Kasumi-1 (cell line): ENCODE measurements at regions not wholly inside any gene's neighbourhood (a gene's known extent, or its start where the extent isn't known, plus 50 kb on each side); places are given as distances from the start of the nearest gene placed in this dataset.
A peak's percentile ranks its signal among the peaks of the same experiment; 100 is the strongest.
"Not testable (repeated sequence)": the region's sequence is repeated elsewhere in the genome, so short reads cannot be mapped to it uniquely, and the experiment has no call there.

ENCODE experiments used
- DNase-seq, 2 experiments: peaks; one replicate each; lab custom pipeline; 2025; lab: John Stamatoyannopoulos, UW

DNA sequence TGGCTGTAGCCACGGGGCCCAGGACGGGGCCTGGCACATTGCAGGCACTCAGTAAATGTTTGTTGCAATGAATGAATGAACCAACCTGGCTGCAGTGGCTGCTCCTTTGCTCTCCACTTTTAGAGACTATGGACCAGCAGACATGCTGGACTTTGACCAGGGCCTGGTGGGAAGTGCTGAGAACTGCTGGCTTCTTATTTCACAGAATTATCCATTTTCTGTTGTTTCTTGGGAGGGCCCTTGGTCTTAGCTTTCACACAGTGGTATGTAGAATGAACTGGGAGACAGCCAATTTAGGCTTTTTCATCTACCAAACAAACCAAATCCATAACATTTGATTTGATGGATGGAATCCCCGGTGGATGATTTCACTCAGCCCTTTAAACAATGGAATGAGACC lies 78.0 kb upstream of the LHFPL2 start:
- DNase-seq = no peak

DNA sequence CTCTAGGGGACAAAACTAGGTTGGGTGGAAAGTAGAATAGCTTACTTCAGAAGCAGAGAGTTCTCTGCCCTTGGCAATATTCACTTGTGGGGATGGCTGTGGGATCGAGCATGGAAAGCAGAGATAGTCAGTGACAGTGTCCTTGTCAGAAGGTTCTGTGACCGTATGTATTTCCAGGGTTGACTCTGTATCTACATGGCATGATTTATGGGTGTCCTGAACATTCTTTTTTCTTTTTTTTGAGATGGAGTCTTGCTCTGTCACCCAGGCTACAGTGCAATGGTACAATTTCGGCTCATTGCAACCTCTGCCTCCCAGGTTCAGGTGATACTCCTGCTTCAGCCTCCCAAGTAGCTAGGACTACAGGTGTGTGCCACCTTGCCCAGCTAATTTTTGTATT lies 77.4 kb upstream of the LHFPL2 start:
- DNase-seq = no peak

DNA sequence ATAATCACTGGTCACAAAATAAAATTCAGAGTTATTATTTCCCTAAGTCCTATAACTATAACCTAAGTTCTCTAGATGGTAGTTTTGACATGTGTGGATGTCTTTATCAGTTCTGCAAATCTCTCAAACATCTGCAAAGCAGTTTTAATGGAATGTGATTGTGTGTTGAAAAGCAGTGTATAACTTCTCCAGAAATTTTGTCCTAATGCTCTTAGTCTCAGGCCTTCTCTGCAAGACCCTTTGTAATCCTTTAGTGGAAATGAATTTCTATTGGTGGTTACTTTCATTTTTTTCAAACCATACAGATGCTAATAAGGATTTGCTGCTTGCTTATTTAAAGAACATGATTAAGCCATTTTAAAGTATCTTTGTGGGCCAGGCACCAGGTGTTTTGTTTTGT lies 75.5 kb upstream of the LHFPL2 start:
- no peak for DNase-seq

DNA sequence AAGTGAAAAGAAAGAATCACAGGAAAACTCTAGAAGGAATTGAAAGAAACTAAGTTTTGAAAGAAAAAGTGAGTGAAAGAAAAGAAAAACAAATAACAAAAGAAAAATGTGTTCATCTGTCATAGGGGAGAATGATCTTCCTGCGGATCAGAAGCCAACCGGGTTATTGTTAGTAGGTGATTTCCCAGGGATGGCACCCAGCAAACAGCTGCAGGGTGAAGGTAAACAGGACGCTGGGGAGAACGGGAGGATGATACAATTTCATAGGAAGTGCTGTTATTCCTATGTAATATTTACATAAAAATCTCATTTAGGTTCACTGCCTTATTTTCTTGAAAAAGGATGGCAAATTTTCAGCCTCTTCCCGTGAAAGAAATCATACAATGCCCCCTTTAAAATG lies 72.4 kb upstream of the LHFPL2 start:
- no peak for DNase-seq

DNA sequence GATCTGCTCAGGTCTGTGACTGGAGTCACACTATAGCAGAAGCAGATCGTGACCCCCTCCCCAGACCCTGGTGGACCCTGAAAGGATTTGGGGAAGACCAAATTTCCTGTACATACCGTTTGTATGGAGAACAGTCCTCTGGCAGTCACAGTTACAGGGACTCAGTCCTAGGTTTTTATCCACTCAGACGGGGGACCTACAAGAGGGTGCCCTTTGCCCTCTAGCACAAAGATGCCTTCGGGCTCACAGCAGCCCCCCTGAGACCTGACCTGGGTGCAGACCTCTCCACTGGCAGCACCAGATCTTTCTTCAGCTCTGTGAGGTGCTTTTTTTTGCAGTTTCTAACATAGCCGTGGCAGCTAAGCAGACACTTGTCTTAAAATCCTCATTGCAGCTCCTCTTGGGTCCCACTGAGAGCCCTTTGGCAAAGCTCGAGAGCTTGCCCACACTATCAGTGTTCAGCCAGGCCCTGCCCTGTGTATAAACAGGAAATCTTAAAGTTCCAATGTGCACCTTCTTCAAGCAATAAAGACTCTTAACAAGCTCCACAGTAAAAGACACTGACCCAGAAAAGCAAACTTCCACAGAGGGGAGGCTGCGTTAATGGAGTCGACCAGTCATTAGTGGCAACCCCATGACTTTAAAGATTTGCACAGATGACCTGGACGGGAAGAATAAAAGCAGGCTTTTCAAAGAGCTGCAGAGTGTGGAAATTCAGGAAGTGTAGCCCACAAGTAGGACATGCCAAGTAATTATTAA lies 71.8 kb upstream of the LHFPL2 start:
- DNase-seq = no peak

DNA sequence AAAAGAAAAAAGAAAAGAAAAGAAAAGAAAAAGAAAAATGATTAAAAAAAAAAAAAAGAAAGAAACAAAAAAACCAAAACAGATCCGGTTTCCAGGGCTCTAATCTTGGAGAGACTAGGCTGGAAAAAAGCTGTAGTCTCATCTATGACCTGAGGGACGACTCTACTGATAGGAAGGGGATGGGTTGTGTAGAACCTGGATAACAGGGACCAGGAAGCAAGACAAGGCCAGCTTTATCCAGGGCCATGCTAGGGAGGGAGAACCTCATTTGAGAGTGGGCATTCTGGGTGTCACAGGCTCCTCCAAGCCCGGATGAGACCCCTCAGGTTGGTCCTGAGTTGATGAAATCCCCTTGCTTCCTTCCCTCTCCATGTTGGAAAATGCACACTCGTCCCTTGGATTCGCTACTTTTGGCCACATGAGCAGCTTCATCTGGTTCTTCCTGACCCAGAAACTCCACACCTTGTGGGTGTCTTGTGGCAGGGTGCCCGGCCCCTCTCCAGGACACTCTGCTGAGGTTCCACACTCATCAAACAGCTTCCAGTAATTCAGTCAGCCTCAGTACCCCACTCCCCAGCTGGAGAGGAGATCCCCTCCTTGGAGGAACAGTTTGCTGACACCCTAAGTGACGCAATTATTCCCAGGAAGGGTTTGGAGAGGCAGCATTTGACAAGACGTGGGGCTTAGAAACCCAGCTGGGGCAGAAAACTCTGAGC lies 71.1 kb upstream of the LHFPL2 start:
- no peak for DNase-seq

DNA sequence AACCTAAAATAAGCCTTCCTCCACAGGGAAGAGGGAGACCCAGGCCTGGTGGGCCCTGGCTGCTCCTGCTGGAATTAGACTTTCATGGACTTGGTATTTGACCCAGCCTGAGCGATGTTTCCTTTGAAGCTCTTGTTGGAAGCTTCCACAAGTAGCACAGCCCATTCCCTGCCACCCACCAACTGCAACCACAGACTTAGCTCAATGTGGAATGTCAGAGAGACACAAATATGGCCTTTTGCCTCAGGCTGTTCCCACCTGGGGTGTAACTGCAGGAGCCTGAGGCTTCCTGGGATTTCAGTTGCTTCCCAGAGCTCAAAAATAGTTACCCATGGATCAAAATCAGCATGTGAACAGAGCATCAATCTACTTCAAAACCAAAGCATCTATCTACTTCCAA lies 70.3 kb upstream of the LHFPL2 start:
- DNase-seq = no peak

DNA sequence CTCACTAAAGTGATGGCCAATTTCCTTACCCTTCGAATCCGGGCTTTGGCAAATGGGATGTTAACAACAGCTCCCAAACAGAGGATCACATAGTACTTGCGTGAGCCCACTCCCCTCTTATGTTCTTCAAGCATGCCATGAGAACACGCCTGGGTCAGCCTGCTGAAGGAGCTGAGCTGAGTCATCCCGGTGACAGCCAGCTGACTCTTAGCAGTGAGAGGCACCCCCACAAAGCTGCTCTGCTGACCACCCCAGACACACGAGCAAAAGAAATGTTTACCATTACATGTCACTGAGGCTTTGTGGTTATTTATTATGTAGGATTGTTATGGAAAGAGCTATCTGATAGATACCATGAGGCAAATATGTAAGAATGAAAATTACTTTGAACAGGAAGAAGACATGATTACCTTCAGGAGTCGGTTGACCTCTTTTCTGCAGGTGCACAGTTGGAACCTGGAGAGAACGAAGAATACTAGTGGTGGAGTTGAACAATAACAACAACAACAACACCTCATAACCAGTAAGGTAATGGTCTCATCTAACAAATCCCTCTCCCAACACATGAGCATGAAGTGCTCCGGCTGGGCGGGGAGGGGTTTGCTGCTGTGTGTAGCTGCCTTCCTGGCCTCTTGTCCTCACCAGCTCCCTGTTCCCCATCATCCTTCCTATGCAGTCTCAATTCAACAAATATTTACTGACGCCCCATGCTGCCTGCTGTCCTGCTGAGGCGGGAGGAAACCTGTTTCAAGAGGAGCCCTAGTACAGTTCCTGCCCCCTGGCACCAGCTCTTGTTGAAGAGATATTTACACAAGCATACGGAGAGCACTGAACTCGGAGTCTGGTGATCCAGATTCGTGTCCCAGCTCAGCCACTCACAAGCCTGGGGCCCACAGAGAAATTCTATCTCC lies 69.4 kb upstream of the LHFPL2 start:
- no peak for DNase-seq

DNA sequence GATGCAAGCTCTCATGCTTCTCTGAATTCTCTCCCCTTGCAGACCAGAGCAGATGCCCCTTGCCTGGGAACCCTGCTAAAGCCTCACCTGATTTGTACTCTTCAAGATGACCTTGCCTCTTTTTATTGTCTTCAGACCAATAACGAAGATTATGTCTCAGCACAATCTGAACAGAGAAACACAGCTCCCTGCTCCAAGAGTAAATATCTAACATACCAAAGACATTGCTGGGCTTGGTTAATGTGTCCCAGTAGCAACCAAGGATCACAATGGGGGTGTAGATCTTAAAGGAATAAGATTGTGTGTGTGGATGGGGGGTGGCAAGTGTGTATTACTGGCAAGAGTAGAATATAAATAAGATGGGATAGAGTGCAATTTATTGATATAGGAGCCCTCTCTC lies 67.6 kb upstream of the LHFPL2 start:
- DNase-seq = no peak

DNA sequence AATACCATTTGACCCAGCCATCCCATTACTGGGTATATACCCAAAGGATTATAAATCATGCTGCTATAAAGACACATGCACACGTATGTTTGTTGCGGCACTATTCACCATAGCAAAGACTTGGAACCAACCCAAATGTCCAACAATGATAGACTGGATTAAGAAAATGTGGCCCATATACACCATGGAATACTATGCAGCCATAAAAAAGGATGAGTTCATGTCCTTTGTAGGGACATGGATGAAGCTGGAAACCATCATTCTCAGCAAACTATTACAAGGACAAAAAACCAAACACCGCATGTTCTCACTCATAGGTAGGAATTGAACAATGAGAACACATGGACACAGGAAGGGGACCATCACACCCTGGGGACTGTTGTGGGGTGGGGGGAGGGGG lies 66.8 kb upstream of the LHFPL2 start:
- DNase-seq = not testable (repeated sequence)

DNA sequence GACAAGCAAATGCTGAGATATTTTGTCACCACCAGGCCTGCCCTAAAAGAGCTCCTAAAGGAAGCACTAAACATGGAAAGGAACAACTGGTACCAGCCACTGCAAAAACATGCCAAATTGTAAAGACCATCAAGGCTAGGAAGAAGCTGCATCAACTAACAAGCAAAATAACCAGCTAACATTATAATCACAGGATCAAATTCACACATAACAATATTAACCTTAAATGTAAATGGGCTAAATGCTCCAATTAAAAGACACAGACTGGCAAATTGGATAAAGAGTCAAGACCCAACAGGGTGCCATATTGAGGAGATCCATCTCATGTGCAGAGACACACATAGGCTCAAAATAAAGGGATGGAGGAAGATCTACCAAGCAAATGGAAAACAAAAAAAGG lies 63.1 kb upstream of the LHFPL2 start:
- not testable (repeated sequence) for DNase-seq

DNA sequence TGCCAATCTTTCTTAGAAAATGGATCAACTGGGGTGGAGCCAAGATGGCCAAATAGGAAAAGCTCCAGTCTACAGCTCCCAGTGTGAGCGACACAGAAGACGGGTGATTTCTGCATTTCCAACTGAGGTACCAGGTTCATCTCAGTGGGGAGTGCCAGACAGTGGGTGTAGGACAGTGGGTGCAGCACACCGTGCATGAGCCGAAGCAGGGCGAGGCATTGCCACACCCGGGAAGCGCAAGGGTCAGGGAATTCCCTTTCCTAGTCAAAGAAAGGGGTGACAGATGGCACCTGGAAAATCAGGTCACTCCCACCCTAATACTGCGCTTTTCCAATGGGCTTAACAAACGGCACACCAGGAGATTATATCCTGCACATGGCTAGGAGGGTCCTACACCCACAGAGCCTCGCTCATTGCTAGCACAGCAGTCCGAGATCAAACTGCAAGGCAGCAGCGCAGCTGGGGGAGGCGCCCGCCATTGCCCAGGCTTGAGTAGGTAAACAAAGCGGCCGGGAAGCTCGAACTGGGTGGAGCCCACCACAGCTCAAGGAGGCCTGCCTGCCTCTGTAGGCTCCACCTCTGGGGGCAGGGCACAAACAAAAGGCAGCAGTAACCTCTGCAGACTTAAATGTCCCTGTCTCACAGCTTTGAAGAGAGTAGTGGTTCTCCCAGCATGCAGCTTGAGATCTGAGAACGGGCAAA lies 61.3 kb upstream of the LHFPL2 start:
- not testable (repeated sequence) for DNase-seq

DNA sequence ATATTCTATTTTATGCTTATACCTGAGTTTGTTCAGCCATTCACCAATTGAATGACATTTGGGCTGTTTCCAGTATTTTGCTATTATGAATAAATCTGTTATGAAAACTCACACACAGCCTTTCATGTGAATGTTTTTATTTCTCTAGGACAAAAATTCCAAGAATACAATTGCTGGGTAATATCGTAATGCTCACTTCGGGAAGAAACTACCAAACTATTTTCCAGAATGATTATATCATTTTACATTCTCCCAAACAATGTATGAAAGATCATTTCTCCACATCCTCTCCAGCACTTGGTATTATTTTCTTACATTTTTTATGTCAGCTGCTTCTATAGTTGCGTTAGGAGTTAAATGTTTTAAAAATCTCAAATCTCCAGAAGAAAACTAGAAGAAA lies 58.3 kb upstream of the LHFPL2 start:
- no peak for DNase-seq

DNA sequence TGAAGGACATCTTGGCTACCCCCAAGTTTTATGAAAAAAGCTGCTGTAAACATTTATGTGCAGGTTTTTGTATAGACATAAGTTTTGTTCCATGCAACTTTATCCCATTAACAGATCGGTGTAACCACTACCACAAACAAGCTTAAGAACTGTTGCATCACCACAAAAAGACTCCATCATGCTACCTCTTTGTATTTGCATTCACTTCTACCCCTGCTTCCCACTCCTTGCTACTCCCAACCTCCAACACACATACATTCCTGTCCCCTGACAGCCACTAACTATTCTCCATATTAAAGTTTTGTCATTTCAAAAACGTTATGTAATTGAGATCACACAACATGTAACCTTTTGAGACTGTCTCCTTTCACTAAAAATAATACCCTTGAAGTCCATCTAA lies 57.8 kb upstream of the LHFPL2 start:
- no peak for DNase-seq

DNA sequence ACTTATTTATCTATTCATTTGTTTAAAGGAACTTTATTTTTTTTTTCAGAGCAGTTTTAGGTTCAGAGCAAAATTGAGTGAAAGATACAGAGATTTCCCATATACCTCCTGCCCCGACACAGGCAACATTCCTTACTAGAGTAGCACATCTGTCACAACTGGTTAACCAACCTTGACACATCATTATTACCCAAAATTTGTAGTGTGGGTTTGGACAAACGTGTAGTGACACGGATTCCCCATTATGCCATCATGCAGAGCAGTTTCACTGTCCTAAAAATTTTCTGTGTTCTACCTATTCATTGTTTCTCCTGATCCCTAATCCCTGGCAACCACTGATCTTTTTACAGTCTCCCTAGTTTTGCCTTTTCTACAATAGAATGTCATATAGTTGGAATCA lies 57.3 kb upstream of the LHFPL2 start:
- no peak for DNase-seq

DNA sequence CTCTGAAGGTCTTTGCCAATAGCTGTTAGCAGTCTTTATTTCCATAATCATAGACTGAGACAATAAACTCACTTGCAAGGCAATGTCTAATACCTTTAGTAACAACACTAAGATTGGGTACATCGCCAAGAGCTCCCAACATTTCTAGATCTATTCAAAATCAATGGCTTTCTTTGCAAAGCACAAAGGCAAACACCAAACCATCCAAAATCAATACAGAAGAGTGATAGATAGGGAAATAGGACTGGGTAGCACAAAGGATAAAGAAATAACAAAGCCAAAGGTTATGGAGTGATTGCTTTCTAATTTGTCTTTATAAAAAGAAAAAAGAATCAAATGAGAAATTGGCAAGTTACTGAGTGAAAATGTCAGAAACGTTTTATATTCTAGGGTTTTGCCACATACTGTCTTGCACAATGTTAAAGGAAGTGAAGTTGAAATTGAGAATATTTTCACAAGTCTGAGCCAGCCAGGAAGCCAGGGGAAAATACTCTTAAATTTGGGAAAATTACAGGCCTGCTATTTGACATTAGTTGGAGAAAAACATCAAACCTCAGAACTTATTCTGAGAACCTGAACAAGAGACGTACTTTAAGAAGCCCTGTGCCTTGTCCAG lies 53.3 kb upstream of the LHFPL2 start:
- peak in 1 of 2 experiments; percentile 8 for DNase-seq

DNA sequence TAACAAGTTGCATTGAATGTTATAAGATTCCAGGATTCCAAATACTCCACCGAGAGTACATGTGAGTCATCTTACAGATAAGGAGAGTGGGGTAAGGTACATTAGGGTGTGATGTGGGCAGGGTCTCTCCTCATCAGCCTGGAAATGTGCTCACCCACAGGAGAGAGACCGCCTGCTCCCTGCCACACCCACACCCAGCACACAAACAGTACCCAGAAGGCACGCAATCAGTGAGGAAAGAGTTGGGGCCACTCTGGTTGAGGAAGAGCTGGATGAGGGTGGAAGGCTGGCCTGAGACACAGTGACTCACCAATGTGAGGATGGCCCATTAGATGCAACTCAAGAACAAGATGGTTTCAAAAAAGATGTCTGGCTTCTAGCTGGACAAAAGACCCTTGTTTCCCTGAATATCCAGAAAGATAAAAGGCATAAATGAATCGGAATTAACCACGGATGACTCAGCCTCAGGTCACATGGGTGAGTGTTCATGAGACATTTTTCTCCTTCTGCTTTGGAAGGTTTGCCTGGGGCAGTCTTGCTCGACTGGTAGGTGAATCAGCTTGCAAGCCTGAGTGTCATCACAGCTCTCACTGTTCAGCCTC lies 51.1 kb upstream of the LHFPL2 start:
- peak; percentile 13 to 18 for DNase-seq

DNA sequence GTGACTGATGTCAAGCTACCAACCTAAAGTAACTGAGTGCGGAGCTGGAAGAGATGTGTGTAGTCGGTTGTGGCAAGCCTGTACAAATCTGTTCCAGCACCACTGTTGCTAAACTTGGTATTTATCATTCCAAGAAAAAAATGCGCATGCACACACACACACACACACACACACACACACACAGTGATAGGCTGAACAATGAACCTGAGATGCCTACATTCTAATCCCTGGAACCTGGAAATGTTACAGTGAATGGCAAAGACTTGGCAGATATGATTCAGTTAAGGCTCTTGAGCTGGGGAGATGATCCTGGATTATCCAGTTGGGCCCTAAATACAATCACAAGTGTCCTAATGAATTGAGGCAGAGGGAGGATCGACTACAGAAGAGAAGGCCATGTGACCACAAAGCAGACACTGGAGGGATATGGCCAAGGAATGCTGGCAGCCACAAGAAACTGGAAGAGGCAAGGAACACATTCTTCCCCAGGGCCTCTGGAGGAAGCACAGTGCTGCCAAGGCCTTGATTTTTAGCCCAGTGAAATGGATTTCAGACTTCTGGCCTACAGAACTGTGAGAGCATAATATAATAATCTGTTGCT lies 49.7 kb upstream of the LHFPL2 start:
- DNase-seq = no peak
